ENCODE measurements at regions not wholly inside any gene's neighbourhood (a gene's known extent, or its start where the extent isn't known, plus 50 kb on each side); places are given as distances from the start of the nearest gene placed in this dataset.

DNA sequence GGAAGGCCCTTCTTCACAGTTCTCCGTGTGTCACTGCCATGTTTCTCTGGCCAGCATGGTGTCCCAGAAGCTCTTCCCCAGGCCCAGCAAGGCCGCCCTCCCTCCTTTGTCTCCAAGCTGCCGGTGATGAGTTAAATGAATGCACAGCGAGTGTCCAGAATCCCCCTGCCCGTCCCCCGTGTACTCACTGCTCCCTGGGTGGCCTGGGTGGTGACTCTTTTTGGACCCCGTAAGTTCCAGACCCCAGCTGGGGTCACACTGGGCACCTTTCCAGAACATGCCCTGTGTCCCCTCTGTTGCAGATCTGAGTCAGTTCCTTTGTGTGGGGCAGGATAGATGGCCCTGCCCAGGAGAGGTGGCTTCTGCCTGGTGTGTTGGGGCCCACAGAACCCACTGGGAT lies 95.0 kb downstream of the MRPL36 start:
- no peak for DNase-seq

DNA sequence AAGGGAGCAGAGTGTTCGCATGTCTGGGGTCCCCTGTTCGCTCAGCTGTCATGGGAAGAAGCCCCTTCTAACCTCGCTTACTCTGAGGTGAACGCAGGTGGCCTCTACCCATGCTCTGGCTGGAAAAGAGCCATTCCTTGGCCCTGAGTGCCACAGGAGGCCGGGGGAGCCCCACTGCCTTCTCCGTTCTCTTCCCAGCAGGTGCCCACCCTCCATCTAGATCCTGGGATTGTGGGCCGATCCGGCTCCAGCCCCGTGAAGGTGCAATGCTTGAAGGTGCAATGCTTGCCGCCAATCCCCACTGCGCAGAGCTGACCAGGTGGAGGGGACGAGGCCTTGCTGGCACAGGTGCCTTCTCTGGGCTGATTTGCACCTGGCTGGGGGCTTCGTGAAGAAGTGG lies 95.4 kb downstream of the MRPL36 start:
- no peak for DNase-seq

DNA sequence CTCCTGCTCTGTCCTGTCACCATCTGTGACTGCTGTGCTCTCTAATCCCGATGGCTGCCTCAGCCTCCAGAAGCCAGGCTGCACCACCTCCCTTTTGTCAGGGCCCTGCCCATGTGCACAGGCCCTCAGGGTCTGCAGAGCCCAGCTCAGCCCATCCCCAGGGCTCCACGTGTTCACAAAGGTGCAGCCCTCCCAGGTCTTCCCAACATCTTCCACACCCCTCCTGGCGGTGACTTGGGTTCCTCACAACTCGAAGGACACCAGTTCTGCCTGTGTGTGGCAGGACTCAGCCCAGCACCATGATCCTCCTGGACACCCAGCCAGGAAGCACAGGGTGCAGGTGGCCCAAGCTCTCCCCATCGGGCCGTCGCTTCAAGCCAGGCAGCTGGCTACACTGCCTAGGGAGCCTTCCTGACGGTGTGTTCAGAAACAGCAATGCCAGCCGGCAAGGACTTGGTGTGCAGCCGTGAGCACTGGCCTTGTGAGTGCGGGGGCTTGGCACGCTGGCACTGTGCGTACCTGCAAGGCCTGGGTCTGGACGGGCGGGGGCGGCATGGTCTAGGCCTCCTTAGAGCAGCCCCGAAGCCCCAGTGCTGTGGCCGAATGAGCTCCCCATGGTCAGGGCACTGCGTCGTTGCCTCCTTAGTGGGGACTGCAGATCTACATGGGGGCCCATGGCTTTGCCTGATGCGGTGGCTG lies 96.1 kb downstream of the MRPL36 start:
- DNase-seq = no peak

- no peak for DNase-seq
These were observed 97.3 kb downstream of the MRPL36 start for GRCh38 chr5:1702318-1702717.

GRCh38 chr5:1701884-1702283 lies 97.8 kb downstream of the MRPL36 start:
- DNase-seq = no peak

GRCh38 chr5:1701216-1701864 lies 98.3 kb downstream of the MRPL36 start:
- no peak for DNase-seq

DNA sequence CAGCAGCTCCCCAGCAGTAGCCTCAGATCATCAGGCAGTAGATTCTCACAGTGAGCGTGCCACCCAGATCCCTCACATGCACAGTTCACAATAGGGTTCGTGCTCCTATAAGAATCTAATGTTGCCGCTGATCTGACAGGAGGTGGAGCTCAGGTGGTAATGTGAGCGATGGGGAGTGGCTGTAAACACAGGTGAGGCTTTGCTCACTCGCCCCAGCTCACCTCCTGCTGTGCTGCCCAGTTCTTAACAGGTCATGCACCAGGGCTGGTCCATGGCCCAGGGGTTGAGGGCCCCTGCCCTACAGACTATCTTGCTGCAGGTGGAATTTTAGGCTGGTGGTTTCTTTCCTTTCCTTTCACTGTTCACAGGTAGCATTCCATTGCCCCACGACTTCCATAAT lies 100.2 kb downstream of the MRPL36 start:
- no peak for DNase-seq

DNA sequence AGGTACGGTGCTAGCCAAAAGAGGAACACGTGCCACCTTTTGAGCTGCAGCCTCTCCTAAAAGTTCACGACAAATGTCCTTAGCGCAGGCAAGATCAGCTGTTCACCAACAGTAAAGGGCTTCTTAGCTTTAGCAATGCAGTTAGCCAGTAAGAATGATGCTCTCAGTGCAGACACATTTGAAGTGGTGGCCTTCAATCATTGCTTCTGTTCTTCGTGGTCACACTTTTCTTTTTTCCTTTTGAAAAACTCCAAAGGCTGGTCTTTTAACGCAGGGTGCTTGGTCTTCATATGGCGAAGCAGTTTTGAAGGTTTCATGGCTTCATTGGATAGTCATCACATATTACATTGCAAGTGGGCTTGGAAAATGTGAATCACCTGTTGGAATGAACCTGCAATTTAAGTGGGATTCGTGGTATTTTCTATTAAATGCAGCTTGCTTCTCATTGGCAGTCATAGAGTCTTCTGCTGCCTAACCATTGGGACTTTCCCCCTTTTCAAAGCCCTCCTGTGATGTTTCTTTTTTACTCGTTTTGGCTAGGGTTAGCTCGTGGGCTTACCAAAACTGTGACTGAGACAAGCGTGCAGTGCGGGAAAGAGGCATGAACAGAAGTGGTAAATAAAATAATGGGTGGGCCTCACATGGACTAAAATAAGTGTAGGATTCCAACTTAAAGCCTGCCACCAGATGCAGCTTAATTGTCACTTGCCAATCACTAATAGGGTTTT lies 100.9 kb downstream of the MRPL36 start:
- DNase-seq = no peak

DNA sequence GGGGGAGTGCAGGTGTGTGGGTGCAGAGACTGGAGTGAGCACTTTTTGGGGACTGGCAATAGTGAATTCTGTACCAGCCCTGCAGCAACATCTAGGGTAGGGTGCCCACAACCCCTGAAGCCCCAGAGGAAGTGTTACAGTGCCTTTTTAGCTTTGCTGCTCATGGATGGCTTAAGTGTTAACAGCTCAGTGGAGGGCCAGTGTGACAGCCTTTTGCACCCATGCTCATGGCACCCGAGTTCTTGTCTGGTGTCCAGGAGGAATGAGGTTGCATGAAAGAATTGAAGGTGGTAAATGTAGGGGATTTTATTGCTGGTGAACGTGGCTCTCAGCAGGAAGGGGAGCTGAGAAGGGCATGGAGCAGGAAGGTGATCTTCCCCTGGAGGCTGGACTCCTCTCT lies 107.3 kb downstream of the MRPL36 start:
- no peak for DNase-seq

DNA sequence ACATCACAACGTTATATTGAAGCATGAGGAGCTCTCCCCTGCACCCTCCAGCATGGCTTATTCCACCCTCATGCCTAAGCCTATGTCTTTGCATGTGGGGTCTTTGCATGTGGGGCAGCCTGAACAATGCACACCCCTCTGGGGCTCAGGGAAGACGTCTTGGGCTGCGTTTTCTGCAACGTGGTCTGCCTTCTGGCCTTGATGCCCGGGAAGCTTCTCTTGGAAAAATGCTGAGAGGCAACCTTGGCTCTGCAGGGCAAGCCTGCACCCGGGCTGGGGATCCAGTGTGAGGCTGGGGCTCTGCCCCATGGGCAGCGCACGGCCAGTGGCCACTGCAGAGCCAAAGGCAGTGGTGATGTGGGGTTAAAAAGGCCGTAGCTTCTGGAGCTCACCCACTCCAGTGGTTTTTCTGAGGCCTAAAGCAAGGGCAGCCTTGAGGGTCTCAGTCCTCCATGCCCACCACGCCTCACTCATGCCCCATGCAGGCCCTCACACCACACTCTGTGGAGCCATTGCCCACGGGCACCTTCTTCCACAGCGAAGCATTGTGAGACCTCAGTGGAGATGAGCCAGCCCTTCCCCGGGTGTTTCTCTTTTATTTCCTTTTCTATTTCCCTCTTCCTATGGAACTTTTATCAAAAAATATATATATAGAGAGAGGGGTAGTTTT lies 112.2 kb downstream of the MRPL36 start:
- no peak for DNase-seq

DNA sequence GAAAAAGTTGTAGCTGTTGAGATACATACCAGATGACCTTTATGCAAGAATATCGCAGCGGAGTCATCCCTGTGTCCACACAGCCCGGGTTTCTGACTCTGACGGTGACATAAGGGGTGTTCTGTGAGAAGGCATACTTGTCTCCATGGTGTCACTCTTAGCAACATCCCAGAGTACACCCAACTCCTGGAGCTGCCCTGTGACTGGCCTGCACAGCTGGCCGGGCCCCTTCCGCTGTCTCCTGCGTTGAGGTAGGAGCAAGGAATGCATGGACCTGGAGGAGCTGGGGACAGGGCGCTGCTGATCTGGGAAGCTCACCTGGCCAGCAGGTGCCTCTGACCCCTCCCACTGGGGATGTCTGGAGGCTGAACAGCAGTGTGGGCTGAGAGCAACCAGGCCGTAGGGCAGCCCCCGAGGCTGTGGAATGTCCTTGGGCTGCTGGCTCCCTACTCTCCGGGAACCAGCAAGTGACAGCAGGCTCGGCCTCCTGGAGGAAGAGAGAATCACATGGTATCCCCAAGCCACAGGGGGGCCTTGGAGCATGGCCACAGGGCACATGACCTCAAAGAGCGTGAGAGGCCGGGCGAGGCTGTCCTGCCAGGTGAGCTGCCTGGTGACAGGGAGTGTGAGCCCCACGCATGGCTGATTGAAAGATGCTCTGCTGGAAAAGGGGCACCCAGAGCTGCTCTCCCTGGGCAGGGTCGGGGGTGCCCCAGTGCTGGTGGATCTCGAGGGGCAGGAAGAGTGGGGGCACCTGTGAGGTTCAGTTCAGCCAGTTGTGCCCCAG lies 113.4 kb downstream of the MRPL36 start:
- DNase-seq = no peak

DNA sequence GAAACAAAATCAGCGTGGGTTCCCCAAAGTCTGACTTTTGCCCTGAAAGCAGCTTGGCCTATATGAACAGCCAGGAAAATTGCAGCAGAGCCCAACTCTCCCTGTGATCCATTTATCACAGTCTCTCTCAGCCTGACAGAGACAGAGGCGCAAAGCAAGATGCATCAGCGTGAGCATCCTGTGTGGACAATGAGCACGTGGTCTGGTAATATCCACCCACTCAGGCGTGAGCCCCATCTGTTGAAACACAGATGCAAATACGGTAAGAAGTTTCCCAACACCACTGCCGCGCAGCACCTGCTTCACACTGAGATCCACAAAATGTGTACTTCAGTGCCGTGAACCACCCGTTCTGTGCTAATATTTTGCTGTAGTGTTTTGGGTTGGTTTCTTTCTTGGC lies 114.6 kb downstream of the MRPL36 start:
- no peak for DNase-seq

- DNase-seq = no peak
These were observed 117.7 kb downstream of the MRPL36 start for GRCh38 chr5:1681955-1682354.

GRCh38 chr5:1673042-1673677 lies 126.5 kb downstream of the MRPL36 start:
- no peak for DNase-seq

DNA sequence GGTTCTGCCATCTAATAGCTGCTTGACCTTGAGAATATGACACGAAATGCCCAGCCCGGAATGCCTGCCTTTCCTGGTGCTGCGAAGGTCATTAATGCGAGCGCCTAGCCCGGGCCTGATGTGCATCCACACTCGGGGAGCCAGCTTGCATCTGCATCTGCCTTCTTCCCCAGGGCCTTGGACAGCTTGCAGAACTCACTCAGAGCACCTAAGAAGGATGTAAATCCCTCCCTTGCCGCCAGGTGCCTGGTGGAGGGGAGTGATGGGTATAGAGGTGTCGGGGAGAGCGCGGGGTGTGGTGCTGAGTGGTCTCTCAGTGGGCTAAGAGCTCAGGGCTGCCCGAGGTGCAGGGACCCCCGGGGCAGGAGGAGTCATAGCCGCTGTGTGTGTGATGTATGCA lies 127.2 kb downstream of the MRPL36 start:
- no peak for DNase-seq

DNA sequence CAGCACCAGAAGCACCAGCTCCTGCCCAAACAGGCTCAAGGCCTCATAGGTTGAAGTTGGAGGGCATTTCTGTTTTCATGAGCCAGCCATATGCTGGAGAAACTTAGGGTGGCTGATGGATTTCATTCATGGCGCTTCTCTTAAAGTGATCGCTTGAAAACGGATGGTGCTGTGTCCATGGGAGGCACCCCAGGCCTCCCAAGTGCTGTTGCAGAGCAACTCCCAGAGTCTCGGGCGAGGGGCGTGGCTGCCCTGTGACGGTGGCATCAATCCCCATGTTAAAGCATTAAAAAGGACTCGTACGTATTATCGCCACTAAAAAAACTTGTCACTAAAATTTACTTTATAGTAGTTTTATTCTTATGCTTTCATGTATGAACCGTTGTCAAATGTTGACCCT lies 128.3 kb downstream of the MRPL36 start:
- no peak for DNase-seq

- no peak for DNase-seq
These were observed 129.3 kb downstream of the MRPL36 start for GRCh38 chr5:1670351-1670750.

GRCh38 chr5:1669276-1670155 lies 130.1 kb downstream of the MRPL36 start:
- DNase-seq = no peak

- no peak for DNase-seq
These were observed 131.4 kb downstream of the MRPL36 start for GRCh38 chr5:1668141-1668721.

DNA sequence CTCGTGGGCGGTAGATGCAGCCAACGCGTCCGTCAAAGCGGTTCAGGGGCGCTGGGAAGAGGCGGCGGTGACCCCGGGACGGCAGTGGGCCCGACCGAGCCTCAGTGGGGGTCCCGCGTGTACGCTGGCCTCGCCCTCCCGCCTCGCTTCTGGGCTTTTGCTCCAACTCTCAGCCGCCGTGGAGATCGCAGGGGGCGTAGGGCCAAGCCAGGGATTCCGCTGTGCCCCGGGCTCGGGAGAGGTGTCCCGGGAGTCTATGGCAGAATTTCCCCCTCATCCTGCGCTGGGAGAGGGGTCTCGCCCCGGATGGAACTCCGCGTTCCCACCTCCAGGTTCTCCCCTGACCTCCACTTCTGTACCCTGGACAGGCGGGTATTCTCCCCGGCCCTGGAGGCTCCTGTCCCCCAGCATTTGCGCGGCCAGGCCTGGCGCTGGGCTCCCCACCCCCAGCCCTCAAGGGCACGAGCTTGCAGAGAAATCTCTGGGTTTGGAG lies 131.9 kb downstream of the MRPL36 start:
- DNase-seq = no peak
